ENCODE measurements at regions not wholly inside any gene's neighbourhood (a gene's known extent, or its start where the extent isn't known, plus 50 kb on each side); places are given as distances from the start of the nearest gene placed in this dataset.

- TF ChIP-seq CTCF (IDR thresholded peaks at IDR 0.05) (no peak), POLR2A (IDR thresholded peaks at IDR 0.05) (no peak)
Observed at GRCh38 chr14:105979446-105979845, 453.1 kb downstream of the TMEM121 start.
